ENCODE measurements at regions not wholly inside any gene's neighbourhood (a gene's known extent, or its start where the extent isn't known, plus 50 kb on each side); places are given as distances from the start of the nearest gene placed in this dataset.

GRCh38 chr2:128640166-128640844 is 321.6 kb upstream of the HS6ST1 start:
- Histone ChIP-seq H3K27me3 (no peaks in the 10 kb centered on the region), H3K4me3 (no peak overlapping the region), H3K36me3 (no peaks in the 10 kb centered on the region), H3K4me1 (peaks cover 0 to 28% (median 2%) of the 10 kb centered on the region in 4 donors), H3K9me3 (no peaks in the 10 kb centered on the region), H3K27ac (no peak overlapping the region)
- 75 to 95% methylated on average over 4 of the region's 4 CpGs for WGBS, 2 donors
- no peak for TF ChIP-seq EP300 (IDR thresholded peaks at IDR 0.05)
- no peak for TF ChIP-seq POLR2A (IDR thresholded peaks at IDR 0.05)
- no peak for TF ChIP-seq CTCF (IDR thresholded peaks at IDR 0.05)
- DNase-seq (ENCODE audit: low spot score in 2 of 2), result no peak

GRCh38 chr2:128640845-128641360 is 322.2 kb upstream of the HS6ST1 start:
- TF ChIP-seq CTCF (IDR thresholded peaks at IDR 0.05) (no peak), POLR2A (IDR thresholded peaks at IDR 0.05) (no peak), EP300 (IDR thresholded peaks at IDR 0.05) (no peak)
- no peaks in the 10 kb centered on the region for H3K9me3 ChIP-seq
- H3K4me1 ChIP-seq, result peaks cover 0 to 28% (median 2%) of the 10 kb centered on the region in 4 donors
- H3K4me3 ChIP-seq, result no peak overlapping the region
- no peak for DNase-seq (ENCODE audit: low spot score in 2 of 2)
- WGBS, 2 donors, result 84 to 85% methylated on average over 6 of the region's 6 CpGs
- H3K27me3 ChIP-seq, result no peaks in the 10 kb centered on the region
- no peaks in the 10 kb centered on the region for H3K36me3 ChIP-seq
- H3K27ac ChIP-seq, result no peak overlapping the region

GRCh38 chr2:128641421-128642080 is 322.9 kb upstream of the HS6ST1 start:
- peaks cover 0 to 28% (median 2%) of the 10 kb centered on the region in 4 donors for H3K4me1 ChIP-seq
- 89 to 93% methylated on average over 11 of the region's 11 CpGs for WGBS, 2 donors
- no peak overlapping the region for H3K4me3 ChIP-seq
- no peak for DNase-seq (ENCODE audit: low spot score in 2 of 2)
- H3K36me3 ChIP-seq, result no peaks in the 10 kb centered on the region
- TF ChIP-seq EP300 (IDR thresholded peaks at IDR 0.05) (no peak), POLR2A (IDR thresholded peaks at IDR 0.05) (no peak)
- H3K27me3 ChIP-seq, result no peaks in the 10 kb centered on the region
- H3K27ac ChIP-seq, result no peak overlapping the region
- no peaks in the 10 kb centered on the region for H3K9me3 ChIP-seq

- Histone ChIP-seq H3K27ac (no peak overlapping the region), H3K36me3 (no peaks in the 10 kb centered on the region), H3K4me3 (no peak overlapping the region), H3K9me3 (no peaks in the 10 kb centered on the region), H3K4me1 (peaks cover 0 to 28% (median 2%) of the 10 kb centered on the region in 4 donors), H3K27me3 (no peaks in the 10 kb centered on the region)
- TF ChIP-seq EP300 (IDR thresholded peaks at IDR 0.05) (no peak), POLR2A (IDR thresholded peaks at IDR 0.05) (no peak), CTCF (IDR thresholded peaks at IDR 0.05) (no peak)
- no peak for DNase-seq (ENCODE audit: low spot score in 2 of 2)
- WGBS, 2 donors, result 86 to 91% methylated on average over 5 of the region's 5 CpGs
These were observed 323.6 kb upstream of the HS6ST1 start for GRCh38 chr2:128642316-128642715.

- 48 to 68% methylated on average over 5 of the region's 5 CpGs for WGBS, 2 donors
- TF ChIP-seq CTCF (IDR thresholded peaks at IDR 0.05), result no peak
- TF ChIP-seq POLR2A (IDR thresholded peaks at IDR 0.05), result no peak
- H3K36me3 ChIP-seq, result no peaks in the 10 kb centered on the region
- no peak for DNase-seq (ENCODE audit: low spot score in 2 of 2)
- H3K4me3 ChIP-seq, result no peak overlapping the region
- H3K27me3 ChIP-seq, result no peaks in the 10 kb centered on the region
- no peaks in the 10 kb centered on the region for H3K9me3 ChIP-seq
- no peak overlapping the region for H3K27ac ChIP-seq
- peaks cover 0 to 27% (median 2%) of the 10 kb centered on the region in 4 donors for H3K4me1 ChIP-seq
These were observed 324.2 kb upstream of the HS6ST1 start for GRCh38 chr2:128642821-128643220.
